GM21529 (cell line): ENCODE measurements at regions not wholly inside any gene's neighbourhood (a gene's known extent, or its start where the extent isn't known, plus 50 kb on each side); places are given as distances from the start of the nearest gene placed in this dataset.
"Not testable (repeated sequence)": the region's sequence is repeated elsewhere in the genome, so short reads cannot be mapped to it uniquely, and the experiment has no call there.

Experiments used
- ATAC-seq: cut with Tn5 transposase; IDR thresholded peaks from one replicate; pipeline ENCODE4 v1.9.1; 2021; ENCODE audit not compliant: unreplicated experiment

- ATAC-seq: no peak
Measured at GRCh38 chr2:107543793-107544192, 282.9 kb upstream of the RGPD4 start.

DNA sequence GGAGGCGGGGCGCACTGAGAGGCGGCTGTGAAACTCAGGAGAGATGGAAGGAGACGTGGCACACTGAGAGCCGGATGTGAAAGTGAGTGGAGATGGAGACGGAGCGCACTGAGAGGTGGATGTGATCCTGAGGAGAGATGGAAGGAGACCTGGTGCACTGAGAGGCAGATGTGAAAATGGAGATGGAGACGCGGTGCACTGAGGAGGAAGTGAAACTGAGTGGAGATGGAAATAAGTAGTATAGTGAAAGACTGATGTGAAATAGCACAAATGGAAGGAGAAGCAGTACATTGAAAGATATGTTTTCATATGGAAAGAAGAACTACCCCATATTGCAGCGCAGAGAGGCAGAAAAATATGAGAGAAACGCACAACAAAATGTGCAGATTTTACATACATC, 281.6 kb upstream of the RGPD4 start:
- ATAC-seq: no peak

DNA sequence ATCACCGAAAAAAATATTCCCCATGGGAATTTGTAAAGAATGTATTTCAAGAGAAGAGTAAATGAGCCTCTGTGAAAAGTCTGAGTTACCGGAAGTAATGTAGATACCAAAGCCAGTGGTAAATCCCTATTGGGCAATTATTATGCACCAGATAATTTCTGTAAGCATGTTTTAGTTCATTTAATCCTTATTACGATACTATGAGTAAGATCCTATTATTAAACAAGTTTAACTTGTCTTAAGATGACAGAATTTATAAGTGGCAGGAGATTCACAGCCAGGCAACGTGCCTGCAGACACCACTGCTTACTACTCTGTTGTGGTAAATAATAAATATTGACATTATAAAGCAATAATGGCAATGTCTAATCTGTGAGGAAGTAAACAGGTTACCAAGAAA, 280.8 kb upstream of the RGPD4 start:
- ATAC-seq: no peak

DNA sequence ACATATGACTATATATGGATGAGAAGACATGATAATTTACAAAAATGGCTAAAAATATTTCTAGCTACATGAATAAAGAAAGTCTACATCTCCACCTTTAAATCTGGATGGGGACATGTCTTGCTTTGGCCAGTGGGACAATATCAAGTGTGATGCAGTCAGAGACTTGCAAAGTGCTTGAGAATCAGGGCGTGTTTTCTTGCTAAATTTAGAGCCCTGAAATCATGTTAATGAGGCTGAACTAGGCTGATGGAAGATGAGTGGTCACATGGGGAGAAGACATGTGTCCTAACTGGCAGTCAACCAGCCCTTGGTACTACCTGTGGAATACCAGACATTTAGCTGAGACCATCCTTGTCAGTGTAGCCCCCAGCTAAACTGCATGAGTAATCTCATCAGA, 278.5 kb upstream of the RGPD4 start:
- ATAC-seq: no peak

- no peak for ATAC-seq
Measured at GRCh38 chr2:107553046-107553445, 273.6 kb upstream of the RGPD4 start.

DNA sequence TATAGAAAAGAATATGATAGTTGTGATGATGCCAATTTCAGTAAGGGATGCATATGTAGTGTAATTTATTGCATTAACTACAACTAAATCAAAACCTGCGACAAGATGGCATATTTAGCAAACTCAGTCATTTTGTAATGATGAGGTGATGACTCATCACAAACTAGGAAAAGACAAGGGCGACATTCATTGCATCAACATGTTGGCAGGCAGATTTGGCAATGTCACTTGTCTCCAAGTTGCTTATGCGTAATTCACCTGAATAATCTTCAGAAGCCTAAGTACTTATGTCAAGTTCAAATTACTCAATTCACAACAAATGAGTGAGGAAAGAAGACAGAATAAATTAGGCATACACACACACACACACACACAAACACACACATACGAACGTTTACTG, 273.2 kb upstream of the RGPD4 start:
- ATAC-seq: no peak

- no peak for ATAC-seq
Measured at GRCh38 chr2:107556038-107556627, 270.6 kb upstream of the RGPD4 start.

DNA sequence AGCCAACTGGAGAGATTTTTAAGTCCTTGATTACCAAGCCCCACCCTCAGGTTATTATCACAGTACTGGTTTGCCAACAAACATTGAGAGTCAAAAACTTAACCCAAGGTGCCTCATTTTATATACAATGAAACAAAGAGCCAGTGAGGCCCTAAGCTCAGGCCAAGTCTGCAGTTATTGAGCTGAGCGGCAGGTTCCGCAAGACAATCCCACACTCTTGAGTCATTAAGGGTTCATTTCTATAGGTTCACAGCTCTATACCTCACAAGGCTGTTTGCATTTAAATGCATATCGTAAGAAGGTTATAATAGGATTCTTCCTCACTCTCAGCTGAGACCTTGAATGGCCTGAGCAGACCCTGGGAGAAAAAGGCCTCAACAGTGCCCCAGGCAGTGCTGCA, 268.4 kb upstream of the RGPD4 start:
- ATAC-seq: no peak

DNA sequence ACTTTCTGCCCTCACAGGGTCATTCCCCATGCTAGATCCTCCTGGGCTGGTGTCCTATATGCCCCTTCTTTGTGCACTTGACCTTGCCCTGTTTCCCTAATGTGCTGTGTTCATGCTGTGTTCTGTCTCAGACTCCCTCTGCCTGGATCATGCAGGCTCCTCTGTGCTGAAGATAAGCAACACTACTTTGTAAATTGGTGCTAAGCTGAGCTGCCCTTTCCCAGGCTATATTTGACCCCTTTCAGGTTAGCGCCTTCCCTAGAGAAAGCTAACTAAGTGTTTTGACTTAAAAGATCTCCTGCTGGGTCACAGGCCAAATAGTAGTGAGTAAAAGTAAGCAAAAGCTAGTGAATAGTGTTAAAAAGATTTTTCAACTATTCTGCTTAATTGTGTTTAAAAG, 257.2 kb upstream of the RGPD4 start:
- no peak for ATAC-seq

GRCh38 chr2:107570876-107571275, 255.8 kb upstream of the RGPD4 start:
- no peak for ATAC-seq

GRCh38 chr2:107572890-107573289, 253.8 kb upstream of the RGPD4 start:
- ATAC-seq: not testable (repeated sequence)

DNA sequence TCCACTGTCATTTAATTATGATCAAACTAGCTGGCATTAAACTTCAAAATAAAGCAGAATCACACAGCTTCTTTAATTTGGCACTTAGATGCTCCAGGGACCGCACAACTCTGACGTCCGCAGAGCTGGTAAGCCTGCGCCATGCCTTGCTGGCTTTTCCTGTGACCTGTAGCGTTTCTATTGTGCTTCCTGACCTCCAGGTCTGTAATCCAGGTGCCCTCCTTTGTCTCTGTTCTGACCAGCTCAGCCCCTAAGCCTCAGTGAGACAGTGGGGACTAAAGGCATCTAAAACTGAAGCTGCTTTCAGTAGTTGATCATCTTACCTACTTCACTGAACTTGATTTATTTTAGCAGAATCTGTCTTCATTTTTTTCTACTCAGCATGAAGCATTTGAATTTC, 249.7 kb upstream of the RGPD4 start:
- no peak for ATAC-seq

- ATAC-seq: no peak
Measured at GRCh38 chr2:107582487-107582886, 244.2 kb upstream of the RGPD4 start.

DNA sequence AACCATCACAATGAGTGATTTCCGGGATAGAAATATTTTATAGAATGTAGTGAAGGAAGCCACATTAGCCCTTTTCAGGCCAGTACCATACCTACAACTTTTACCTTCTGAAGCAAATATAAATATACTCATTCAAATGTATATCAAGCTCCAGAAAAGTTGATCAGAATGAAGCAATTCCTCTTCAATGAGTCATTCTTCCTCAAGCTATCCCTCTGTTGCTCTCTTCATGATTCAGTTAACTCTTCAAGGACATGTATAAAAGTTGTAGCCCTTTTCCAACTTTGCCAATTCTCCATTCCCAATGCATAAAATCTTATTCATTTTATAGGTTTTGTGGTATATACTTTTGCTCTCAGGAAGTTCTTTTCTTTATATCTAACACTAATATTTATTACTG, 242.1 kb upstream of the RGPD4 start:
- ATAC-seq: no peak

GRCh38 chr2:107585851-107586250, 240.8 kb upstream of the RGPD4 start:
- no peak for ATAC-seq

- ATAC-seq: no peak
Measured at GRCh38 chr2:107588181-107588580, 238.5 kb upstream of the RGPD4 start.

DNA sequence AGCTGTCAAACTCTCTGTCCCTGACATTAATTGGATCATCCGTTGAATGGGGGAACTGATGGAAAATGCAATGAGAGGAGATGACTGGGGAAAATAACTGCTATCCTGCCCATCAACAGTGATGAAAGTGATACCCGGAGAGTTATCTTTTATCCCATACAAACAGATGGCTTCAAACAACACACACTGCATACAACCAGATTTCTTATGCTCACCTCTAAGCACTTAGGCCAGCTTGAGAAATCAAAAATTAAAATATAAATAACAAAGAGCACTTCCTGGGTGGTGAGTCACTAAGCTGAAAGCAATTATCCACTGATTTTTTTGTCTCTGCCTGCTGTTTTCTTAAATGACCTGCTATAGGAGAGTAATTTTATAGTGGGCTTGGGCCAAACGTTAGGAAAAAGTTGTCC, 237.6 kb upstream of the RGPD4 start:
- ATAC-seq: no peak

DNA sequence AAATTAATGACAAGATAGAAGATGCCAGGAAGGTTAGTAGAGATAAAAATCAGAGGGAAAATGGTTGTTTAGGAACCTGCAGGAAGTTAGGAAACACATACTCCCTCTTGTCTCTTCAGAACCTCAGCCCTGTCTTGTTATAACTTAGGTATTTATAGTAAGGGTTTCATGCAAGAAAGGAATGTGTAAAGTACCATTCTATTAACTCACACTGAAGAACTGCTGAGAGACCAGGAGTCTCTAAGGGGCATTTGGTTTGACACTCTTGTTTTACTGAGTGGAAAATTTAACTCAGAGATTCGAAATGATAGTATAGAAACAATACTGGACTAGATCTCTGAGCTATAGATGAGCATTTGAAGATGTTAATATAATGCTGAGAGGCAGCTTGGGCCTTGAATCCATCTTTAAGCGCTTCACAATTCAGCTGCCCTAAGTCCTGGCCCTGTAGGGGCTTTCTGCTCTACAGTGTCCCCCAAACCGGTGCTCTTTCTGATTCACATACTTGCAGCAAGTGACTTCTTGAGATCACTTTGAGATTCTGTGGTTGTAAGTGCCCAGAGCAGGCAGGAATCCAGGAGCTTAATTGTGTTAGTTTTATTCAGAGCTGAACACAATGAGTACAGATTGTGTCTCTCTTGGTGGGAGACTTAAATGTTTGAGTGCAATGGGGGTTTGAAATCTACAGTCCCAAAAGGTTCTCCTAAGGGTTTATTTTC, 235.0 kb upstream of the RGPD4 start:
- ATAC-seq: no peak

- ATAC-seq: no peak
Measured at GRCh38 chr2:107592280-107592624, 234.4 kb upstream of the RGPD4 start.

GRCh38 chr2:107595285-107595684, 231.4 kb upstream of the RGPD4 start:
- ATAC-seq: no peak

DNA sequence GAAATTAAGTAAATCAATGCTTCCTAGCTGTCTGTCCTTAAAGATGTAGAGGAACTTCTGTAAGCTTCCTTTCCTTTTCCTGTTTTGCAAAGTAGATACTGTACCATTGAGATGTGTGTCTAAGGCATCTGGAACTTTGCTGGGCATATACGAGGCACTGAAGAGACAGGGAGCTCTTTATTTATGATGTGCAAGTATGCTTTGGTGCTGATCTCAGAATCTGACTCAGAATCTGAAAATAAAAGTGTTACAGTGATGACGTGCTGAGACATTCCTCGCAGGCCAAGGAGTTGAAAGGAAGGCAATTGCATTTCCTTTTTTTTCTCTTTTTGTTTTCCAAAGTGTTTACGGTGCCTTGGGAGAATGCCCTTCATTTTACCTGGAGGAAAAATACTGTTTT, 230.9 kb upstream of the RGPD4 start:
- ATAC-seq: no peak

- ATAC-seq: no peak
Measured at GRCh38 chr2:107597507-107597906, 229.2 kb upstream of the RGPD4 start.

GRCh38 chr2:107602801-107603200, 223.9 kb upstream of the RGPD4 start:
- no peak for ATAC-seq
